DOHH2 (cell line): ENCODE measurements at regions not wholly inside any gene's neighbourhood (a gene's known extent, or its start where the extent isn't known, plus 50 kb on each side); places are given as distances from the start of the nearest gene placed in this dataset.

Experiments used
- H3F3A ChIP-seq: fragments of 200-600 bp; sonication (generic), shearing (Covaris generic); 2 replicates; pipeline ENCODE4 v1.6.0; 2016; ENCODE audit warnings: antibody characterized with exemption, mild to moderate bottlenecking; ENCODE audit not compliant: control insufficient read depth, insufficient read depth
- H3K27ac ChIP-seq: fragments of 200-600 bp; sonication (generic); 2 replicates; pipeline ENCODE4 v1.5.1; 2014; ENCODE audit warnings: low read depth, mild to moderate bottlenecking, low read length, moderate library complexity
- H3K27me3 ChIP-seq: fragments of 200-600 bp; sonication (generic); 2 replicates; pipeline ENCODE4 v1.6.1; 2014; ENCODE audit warnings: mild to moderate bottlenecking, low read length, mixed read lengths; ENCODE audit not compliant: control insufficient read depth
- H3K36me3 ChIP-seq: fragments of 200-600 bp; sonication (generic); 2 replicates; pipeline ENCODE4 v1.6.1; 2014; ENCODE audit warnings: mild to moderate bottlenecking, low read length, moderate library complexity, mixed read lengths; ENCODE audit not compliant: control insufficient read depth
- H3K4me1 ChIP-seq: fragments of 200-600 bp; sonication (generic); 2 replicates; pipeline ENCODE4 v1.6.1; 2014; ENCODE audit warnings: mild to moderate bottlenecking, low read length, mixed read lengths; ENCODE audit not compliant: control insufficient read depth
- H3K4me2 ChIP-seq: fragments of 200-600 bp; sonication (generic); 2 replicates; pipeline ENCODE4 v1.6.0; 2014; ENCODE audit warnings: mild to moderate bottlenecking, low read length, moderate library complexity
- H3K4me3 ChIP-seq: fragments of 200-600 bp; sonication (generic); 2 replicates; pipeline ENCODE4 v1.5.1; 2014; ENCODE audit warnings: mild to moderate bottlenecking, low read length, mixed read lengths
- H3K79me2 ChIP-seq: fragments of 200-600 bp; sonication (generic); 2 replicates; pipeline ENCODE4 v1.6.1; 2014; ENCODE audit warnings: mild to moderate bottlenecking, low read length, mixed read lengths; ENCODE audit not compliant: control insufficient read depth
- H3K9me2 ChIP-seq: fragments of 200-600 bp; sonication (generic); replicated peaks from 2 replicates; pipeline ENCODE4 v1.6.1; 2014; ENCODE audit warnings: mild to moderate bottlenecking, low read length, mixed read lengths; ENCODE audit not compliant: control insufficient read depth
- H3K9me3 ChIP-seq: fragments of 200-600 bp; sonication (generic); 2 replicates; pipeline ENCODE4 v1.6.1; 2014; ENCODE audit warnings: antibody characterized with exemption, low read length, mixed read lengths; ENCODE audit not compliant: control insufficient read depth, insufficient read depth
- H4K20me1 ChIP-seq: fragments of 200-600 bp; sonication (generic); 2 replicates; pipeline ENCODE4 v1.6.0; 2014; ENCODE audit warnings: low read depth, mild to moderate bottlenecking, antibody characterized with exemption, low read length, moderate library complexity; ENCODE audit not compliant: control insufficient read depth, insufficient read depth
- CTCF ChIP-seq: fragments of 200-600 bp; sonication (generic); IDR thresholded peaks from one replicate; pipeline ENCODE4 v1.5.1; 2014; ENCODE audit warnings: antibody characterized with exemption, mild to moderate bottlenecking, low read depth, low read length; ENCODE audit not compliant: poor library complexity, severe bottlenecking
- EZH2phosphoT487 ChIP-seq: fragments of 200-600 bp; sonication (generic); IDR thresholded peaks from 2 replicates; pipeline ENCODE4 v1.6.1; 2017; ENCODE audit warnings: borderline replicate concordance, mild to moderate bottlenecking, antibody characterized with exemption, low read length, moderate library complexity, mixed read lengths

- Histone ChIP-seq H3K9me3 (no peaks in the 10 kb centered on the region), H3K4me2 (no peak overlapping the region), H3K4me1 (no peaks in the 10 kb centered on the region), H3K4me3 (no peak overlapping the region), H3K9me2 (no peaks in the 10 kb centered on the region), H3F3A (no peaks in the 10 kb centered on the region), H3K79me2 (no peaks in the 10 kb centered on the region), H3K27ac (no peak overlapping the region), H4K20me1 (no peaks in the 10 kb centered on the region), H3K27me3 (no peaks in the 10 kb centered on the region), H3K36me3 (no peaks in the 10 kb centered on the region)
- no peak for TF ChIP-seq EZH2phosphoT487
- no peak for TF ChIP-seq CTCF
These were observed 356.5 kb downstream of the PRELID2 start for GRCh38 chr5:145478651-145479050.

GRCh38 chr5:145473042-145473642, 362.0 kb downstream of the PRELID2 start:
- no peaks in the 10 kb centered on the region for H3K36me3 ChIP-seq
- no peak overlapping the region for H3K27ac ChIP-seq
- no peaks in the 10 kb centered on the region for H3F3A ChIP-seq
- no peaks in the 10 kb centered on the region for H3K27me3 ChIP-seq
- no peaks in the 10 kb centered on the region for H3K79me2 ChIP-seq
- H4K20me1 ChIP-seq: no peaks in the 10 kb centered on the region
- H3K9me2 ChIP-seq: no peaks in the 10 kb centered on the region
- TF ChIP-seq CTCF (no peak), EZH2phosphoT487 (no peak)
- H3K9me3 ChIP-seq: no peaks in the 10 kb centered on the region
- H3K4me3 ChIP-seq: no peak overlapping the region
- H3K4me2 ChIP-seq: no peak overlapping the region
- no peaks in the 10 kb centered on the region for H3K4me1 ChIP-seq

- H3K4me2 ChIP-seq: no peak overlapping the region
- no peaks in the 10 kb centered on the region for H3K79me2 ChIP-seq
- H3F3A ChIP-seq: no peaks in the 10 kb centered on the region
- no peak overlapping the region for H3K4me3 ChIP-seq
- no peaks in the 10 kb centered on the region for H3K9me2 ChIP-seq
- H4K20me1 ChIP-seq: no peaks in the 10 kb centered on the region
- H3K4me1 ChIP-seq: no peaks in the 10 kb centered on the region
- no peak overlapping the region for H3K27ac ChIP-seq
- TF ChIP-seq CTCF (no peak), EZH2phosphoT487 (no peak)
- no peaks in the 10 kb centered on the region for H3K27me3 ChIP-seq
- no peaks in the 10 kb centered on the region for H3K9me3 ChIP-seq
- H3K36me3 ChIP-seq: no peaks in the 10 kb centered on the region
These were observed 363.1 kb downstream of the PRELID2 start for GRCh38 chr5:145471831-145472612.
